GM19397 (cell line): ENCODE measurements at regions not wholly inside any gene's neighbourhood (a gene's known extent, or its start where the extent isn't known, plus 50 kb on each side); places are given as distances from the start of the nearest gene placed in this dataset.

Experiments used
- ATAC-seq: cut with Tn5 transposase; IDR thresholded peaks from one replicate; pipeline ENCODE4 v1.9.1; 2021; ENCODE audit warnings: mild to moderate bottlenecking, moderate library complexity; ENCODE audit not compliant: unreplicated experiment

DNA sequence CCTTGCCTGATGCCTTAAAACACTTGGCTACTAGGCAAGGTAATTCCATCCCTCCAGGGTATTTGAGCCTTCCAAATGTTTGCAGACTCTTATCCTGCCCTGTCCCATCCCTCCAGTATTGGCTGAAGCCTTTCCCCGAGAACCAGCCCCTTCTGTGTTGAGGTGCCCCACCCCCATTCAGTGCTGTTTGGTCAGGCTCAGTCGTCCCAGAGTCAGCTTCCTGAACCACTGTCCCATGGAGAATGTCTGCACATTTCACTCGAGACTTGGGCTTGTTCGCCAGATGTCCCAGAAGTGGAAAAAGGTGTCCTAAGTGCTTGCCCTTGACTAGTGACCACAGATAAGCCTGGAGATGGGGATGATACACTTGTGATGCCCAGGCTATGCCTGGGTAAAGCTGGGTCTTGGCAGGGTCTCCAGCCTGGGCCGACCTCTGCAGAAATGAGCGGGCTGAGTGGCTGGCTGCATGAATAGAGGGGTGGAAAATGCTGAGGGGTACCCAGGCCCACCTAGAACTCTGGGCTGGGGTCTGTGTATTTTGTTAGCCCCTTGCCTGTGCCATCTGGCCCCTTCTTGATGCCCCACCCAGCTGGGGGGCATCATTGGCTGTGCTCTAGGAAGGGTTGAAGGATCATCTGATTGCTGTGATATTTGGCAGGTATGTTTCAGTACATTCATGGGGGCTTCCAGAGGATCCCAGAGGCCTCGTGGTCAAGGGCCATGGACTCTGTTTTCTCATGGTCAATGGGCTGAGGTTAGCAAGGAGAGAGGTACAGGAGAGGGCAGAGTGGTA, 178.4 kb downstream of the MACROH2A1 start:
- ATAC-seq, result no peak

DNA sequence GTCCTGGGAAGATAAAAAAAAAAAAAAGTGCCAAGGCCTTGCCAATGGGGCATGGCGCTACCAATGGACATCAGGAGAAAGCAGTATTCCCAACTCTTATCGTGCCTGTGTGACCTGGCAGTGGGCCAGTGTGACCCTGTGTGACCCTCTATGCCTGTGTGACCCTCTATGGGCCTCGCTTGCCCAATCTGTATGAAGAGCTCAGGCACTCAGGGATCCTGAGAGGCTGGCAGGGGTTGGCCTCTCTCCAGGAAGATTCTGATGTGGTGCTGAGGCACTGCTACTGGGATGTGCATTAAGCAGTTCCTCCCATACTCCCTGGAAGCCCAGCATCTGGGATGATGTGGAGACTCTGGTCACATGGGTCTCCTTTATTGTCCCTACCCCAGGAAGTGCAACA, 179.2 kb downstream of the MACROH2A1 start:
- ATAC-seq, result no peak

DNA sequence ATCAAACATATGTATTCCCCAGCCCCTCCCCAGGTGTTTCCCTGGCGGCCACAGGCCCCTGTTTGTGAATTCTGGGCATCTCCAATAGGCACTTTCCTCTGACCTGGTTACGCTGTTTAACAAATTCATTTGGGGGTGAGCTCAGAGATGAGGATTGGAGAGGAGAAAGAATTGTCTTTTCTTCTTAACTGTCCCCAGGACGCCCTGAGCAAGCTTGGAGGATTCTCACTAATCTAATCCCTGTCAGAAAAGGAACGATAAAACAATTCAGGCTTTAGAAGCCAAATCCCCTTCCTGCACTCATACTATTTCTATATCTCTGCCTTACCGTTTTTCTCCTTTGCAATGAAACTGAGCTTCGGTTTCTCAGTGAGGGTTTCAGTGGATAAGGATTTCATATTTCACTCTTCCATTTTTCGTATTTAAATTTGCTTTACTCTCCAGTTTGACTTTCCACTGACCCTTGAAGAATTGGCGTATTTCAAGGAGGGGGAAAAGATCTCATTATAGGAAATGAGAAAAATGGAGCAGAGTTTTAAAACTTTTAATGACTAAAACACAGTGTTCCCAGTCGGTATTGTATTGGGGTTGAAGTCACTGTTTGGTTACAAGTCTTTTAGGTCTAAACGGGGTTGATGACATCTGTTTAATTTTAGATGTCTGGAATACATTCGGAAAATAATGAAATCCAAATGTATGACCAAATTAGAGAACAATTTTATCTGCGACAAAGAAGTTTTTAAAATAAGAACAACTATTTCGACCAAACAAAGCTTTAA, 180.1 kb downstream of the MACROH2A1 start:
- ATAC-seq, result no peak

DNA sequence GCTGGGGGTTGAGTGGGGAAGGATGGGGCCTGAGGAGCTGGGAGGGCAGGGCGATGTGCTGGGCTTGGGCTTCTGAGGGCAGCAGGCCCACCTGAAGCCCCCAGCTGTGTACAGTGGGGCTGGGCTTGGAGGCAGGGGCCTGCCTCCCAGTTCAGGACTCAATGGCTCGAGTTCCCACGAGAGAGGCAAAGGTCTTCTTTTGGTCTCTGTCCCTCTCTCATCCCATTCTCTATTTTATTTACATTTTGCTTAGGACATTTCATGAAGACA, 180.6 kb downstream of the MACROH2A1 start:
- ATAC-seq, result no peak

DNA sequence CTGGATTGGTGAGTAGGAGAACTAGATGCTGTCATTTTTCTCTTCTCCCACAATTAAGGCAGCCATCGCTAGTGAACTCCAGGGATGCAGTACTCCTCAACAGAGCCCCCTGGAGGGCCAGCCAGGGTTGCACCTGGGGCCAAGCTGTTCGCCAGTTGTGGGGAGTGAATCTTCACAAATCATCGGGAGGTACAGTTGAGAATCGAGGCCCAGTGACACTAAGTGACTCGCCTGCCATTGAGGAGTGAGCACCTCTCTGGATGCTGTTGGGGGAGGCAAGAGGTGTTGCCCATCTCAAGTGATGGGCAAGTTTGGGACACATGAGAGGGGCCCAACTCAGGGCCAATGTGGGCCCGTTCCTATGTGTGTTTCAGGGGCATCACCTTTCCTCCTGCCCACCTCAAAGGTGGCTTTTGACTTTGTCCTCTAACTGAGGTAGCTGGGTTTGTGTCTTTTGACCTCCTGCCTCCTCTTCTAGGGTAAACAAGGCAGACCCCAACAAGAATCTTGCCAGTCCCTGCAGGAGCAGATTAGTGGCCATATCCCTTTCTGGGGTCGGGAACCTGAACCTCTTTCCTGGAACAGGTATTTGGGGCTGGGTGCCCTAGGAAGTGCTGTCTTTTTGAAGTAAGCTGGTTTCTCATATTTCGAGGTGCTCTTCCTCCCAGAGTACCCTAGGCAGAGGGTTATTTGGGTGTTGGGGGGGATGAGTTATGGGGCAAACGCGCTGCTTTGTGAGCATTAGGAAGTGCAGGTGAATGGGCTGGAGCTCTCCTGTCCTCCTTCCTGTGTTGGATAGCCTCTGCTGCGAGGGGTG, 181.2 kb downstream of the MACROH2A1 start:
- ATAC-seq, result no peak

DNA sequence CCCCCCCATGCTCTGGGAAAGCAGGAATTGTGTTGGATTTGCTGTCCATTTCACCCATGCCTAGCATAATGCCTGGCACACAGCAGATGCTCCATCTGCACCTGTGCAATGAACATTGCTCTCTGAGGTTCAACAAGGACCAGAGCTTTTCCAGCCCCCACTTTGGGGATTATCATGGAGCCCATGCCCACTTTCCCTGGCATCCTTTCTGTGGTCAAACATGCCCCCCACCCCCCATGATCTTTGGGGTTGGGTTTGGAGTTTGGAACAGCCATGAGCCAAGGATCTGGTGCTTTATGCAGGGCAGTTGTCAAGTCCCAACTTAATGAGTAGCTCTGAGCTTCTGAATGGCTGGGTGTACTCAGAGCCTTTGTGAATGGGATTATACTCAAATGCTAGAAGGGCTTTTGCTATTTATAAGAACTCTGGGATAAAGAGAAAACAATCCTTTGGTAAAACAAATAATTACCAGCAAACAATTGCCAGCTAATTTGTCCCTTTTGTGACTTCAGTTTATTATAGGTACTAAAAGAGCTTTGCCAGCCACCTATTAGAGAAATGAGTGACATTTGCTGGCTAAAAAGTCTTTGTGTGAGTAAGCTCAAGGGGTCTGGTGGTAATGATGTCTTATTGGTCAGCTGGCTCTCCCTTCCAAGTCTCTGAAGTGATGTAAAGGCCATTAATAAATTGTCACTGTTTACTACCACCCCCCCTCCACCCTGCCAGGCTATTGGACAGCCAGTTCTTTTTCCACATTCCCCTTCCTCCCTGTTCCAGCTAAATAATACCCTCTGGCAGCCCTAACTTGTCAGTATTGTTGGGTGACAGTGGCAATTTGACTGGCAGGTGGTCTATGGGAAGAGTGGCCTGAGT, 182.3 kb downstream of the MACROH2A1 start:
- ATAC-seq, result no peak

DNA sequence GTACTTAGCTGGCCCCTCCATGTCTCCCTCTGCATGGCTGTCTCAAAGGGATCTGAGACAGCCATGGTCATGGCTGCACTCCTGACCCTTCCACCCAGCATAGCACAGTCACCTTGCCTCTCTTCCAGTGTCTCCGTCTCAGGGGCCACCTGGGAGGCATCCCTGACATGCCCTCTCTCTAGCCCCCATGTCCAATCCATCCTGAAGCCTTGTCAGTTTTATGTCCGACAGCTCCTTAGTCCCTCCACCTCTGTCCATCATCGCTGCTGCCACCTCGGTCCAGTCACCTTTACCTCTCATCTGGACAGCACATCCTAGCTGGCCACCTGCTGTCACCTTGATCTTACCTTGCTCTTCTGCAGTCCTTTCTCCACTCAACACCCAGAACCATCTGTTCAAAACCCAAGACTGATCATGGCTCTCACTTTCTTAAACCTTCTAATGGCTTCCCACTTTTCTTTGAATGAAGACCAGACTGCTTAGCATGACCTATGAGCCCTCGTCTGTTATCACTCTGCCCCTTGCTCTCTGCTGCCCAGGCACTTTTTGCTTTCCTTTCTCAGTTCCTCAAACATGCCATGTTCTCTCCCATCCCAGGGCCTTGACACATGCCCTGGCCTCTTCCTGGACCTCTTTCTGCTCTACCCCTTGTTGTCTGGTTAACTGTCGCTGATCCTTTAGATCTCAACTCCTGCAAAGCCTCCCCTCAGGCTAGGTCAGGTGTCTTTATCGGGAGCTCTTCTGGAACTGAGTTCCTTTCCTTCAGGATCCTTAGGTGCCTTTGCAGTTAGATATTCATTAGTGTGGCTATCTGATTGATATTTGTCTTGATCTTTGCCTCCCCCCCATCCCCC, 181.8 kb upstream of the PITX1 start:
- ATAC-seq, result no peak

DNA sequence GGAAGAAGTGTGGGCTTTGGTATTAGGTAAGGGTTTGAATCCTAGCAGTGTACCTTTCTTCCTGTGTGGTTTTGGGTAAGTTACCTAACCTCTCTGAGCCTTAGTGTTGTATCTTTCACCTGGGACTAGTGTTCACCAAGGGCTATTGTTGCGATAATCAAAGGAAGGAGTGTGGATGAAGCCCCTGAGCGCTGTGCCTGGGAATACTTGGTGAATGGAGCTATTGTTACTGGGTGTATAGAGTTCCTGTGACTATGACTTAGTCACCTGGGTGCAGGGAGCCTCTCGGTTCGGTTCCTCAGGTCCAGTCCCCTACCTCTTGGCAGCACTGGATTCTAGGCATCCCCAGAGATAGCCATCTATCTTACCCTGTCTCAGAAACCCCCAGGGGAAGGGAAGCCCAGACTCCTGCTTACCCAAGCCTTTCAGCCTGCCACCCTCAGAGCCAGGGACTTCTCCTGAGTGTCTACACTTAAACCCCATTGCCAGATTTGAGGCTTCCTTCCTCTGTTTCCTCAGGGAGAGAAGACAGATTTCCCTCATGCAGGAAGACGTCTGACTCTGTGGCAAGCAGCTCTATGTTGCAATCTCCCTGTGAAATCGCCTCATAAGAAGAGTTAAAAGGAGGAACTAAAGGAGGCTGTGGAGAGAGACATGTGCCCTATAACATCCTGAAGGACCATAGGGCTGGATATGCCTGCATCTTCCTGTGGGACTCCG, 181.0 kb upstream of the PITX1 start:
- ATAC-seq, result no peak

DNA sequence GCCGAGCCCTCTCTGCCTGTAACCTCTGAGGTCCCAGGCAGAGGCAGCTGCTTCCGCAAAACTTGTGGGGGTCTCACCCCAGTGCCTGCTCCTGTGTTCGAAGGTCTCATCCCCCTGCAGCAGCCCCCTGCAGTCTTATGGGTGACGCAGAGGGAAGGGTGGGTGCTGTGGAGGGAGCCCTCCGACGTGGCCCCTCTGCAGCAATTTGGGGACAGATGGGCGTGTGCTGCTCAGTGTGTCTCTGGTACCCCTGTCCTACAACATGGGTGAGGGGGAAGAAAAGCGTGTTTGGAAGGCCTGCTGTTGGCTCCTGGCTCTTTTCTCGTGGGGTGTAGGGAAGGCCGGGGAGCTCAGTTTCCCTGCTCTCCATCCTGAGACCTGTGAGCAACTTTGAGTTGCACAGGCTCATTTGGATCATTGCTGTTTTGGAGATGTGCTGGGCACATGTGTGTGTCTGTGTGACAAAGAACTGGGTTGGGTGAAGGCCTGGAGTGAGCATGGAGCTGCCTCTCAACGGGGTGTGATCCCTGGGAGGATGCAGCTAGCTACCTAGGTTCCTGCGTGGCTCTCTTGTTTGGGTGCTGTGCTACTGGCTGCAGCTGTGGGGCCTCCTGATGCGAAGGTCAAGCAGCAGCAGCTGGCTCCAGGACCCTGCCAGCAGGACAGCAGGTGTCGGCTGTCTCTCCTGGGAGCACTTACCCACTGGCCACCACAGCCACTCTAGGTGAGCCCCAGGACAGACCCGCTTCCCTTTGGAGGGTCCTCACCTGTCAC, 179.6 kb upstream of the PITX1 start:
- no peak for ATAC-seq

DNA sequence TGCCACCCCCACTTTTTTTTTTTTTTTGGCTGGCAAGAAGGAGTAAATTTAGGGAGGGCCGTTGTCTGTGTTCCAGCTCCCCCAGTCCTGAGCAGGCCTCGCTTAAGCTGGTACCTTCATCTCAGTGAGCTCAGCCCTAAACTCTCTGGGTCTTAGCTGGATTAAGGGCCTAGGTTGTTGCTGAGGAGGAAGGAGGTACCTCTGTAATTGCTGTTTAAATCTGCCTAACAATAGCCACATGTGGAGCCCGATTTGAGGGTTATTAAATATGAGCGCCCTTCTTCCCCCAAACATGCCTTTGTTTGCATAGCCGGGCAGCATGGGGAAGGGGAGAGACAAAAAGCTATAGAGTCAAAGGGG, 179.0 kb upstream of the PITX1 start:
- ATAC-seq, result no peak

DNA sequence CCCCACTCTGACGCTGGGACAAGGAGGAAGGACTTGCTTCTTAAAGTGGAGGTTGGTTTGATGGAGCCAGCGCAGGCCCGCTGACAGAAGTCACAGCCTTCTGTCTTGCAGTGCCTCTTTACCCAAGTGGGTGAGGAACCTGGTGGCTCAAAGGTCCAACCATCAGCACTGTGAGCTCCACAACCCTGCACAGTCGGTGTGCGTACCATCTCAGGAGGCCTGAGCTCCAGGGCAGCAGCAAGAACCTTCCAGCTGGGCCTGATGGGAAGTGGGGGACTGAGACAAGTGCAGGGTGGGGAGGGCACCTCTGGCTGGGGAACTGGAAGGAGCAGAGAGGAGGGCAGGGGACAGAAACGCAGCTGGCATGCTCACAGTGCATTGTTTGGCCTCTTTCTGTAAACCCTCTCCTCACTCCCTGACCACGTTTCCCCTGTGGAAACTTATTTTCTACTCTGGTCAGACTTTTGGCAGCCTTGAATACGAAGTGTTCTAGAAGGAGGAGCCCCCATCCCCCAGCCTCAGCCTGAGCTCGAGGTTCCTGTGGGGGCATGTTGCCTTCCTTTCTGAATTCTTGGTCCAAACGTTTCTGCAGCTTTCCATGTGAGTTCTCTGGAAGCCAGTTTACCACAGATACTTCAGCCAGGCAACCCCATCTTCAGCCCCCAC, 178.5 kb upstream of the PITX1 start:
- no peak for ATAC-seq

DNA sequence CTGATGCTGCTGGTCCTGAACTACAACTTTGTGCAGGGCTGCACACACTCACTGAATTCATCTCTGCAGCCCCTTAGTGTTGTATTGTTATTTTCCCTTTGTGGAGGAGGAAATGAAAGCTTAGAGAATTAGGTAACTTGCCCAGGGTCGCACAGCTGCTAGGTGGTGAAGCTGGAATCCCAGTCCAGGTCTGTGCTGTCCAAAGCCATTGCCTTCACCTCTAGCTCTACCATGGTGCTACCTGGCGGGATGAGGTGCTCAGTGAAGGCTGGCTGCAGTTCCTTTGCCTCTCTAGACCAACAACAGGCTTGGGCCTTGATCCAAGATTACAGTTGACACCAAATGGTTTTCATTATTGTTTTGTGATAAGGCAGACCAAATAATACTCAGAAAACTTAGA, 177.8 kb upstream of the PITX1 start:
- ATAC-seq, result no peak

DNA sequence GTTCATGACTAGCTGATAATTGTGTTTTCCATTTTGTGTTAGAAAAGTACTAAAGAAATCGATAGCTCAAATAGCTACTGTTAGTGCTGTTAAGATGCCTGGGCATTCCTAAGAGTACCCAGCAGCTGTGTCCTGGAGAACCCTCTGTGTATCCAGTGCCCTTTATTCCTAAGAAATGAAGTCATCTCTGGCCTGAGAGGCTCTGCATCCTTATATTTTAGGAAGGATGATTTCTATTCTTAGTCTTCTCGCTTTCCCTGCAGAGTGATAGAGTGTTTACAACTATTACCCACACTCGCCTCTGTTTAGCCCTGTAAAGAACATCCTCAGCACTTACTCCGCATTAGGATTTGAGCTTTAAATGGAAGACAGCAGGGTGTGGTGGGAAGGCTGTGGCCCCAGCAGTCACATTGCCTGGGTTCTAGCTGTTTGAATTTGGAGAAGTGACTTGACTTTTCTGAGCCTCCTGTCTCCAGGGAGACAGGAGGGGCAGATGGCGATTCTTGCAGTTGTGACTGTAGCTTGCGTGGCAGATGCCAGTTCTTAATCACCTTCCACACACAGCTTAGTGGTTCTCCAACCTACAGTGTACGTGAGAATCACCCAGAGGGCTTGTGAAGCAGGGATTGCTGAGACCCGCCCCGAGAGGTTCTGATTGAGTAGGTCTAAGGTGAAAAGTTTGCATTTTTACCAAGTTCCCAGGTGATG, 177.2 kb upstream of the PITX1 start:
- no peak for ATAC-seq

DNA sequence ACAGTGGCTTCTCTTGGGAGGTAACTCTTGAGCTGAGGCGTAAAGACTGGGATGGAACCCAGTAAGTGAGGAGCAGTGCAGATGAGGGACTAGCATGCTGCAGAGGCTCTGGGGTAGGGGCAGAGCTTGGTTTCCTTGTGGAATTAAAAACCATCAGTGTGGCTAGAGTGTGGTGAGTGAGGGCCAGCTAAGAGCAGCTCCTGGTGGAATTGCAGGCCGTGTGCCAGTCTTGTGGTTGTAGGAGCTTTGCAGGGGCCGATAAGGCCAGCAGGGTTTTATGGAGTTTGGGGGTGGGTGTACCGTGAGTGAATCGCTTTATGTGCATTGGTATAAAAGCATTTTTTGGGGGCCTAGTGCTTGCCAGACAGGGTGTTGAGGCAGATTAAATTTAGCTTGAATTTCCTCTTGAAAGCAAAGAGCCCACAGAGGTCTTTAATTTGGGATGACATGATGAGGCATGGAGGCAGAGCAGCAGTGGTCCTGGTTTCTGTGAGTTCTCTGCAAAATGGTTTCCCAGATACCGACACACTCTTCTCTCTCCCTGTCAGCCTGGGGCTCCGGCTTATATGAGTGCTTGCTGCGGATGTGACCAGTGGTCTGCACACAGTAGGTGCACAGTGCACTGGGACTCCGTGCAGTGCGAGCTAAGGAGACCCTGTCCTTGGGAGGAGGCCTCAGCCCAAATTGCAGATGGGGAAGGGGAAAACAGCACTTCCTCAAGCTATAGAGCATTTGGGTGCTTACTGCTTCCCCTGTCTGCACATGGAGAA, 176.4 kb upstream of the PITX1 start:
- no peak for ATAC-seq

DNA sequence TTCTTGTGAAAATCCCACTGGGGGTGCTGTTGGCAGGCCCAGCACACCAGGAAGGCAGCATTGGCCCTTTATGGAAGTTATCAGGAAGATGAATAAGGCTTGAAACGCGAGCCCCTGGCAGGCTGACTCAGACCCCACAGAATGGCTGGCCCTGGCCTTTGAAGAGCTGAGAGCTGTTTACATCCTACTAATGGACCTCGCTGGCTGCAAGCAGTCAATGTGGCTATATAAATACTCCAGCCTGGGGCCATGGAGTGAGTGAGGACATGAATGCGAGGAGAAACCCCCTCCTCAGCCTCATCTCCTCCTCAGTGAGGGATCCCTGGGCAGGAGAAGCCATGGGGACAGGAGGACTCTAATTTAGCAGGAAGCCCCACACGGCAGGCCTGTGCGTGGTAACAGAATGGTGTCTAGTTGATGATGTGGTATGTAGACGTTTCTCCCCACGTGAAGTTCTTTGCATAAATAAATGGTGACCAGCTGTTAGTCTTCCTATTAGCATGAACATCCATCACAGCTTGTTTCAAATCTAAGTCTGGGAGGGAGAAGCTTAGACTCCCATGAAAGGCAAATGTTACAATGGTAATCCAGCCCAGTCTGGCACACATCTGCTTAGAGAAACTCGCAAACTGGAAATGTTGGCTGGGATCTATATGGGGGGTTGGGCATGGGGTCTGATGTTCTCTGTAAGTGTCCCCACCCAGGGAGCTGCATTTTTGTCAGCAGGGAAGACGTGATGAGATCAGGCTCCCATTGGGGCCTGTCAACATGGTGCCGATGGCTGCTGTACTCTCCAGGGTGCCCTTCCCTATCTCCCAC, 175.1 kb upstream of the PITX1 start:
- no peak for ATAC-seq

DNA sequence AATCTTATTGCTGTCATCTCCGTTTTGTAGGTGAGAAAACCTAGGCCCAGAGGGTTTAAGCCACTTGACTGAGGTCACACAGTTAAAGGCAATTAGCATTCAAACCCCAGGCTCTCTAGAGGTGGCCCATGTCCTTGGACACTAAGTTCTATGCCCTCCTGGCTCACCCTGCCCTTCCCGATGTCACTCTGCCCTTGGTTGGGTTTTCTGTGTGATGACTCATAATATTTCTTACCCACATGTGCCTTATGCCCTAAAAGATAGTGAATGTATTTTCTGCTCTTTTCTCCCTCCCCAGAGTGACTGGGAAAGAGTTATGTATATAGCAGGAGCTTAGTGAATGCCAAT, 174.5 kb upstream of the PITX1 start:
- ATAC-seq, result no peak
